ENCODE measurements at regions not wholly inside any gene's neighbourhood (a gene's known extent, or its start where the extent isn't known, plus 50 kb on each side); places are given as distances from the start of the nearest gene placed in this dataset.

DNA sequence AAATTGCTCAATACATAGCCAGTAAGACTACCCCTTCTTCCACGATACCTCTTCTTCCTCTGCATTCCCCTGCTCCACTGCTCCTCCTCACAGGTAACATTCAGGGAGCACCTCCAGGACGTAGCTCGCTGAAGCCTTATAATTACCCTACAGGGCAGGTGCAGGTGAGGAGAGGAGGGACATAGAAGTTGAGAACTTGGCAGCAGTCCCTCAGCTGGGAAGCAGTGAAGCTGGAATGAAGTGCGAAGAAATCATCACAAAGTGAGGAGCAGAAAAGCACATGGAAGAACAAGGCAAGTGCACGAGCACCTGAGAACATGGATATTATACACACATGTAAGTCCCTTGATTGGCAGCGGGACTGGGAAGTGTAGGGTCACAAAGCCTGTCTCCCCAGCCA lies 118.2 kb downstream of the HSD17B3 start:
- Histone ChIP-seq H3K27me3 (ENCODE audit: control insufficient read depth, insufficient read depth, low read length) (peaks cover 34% of the 10 kb centered on the region), H3K36me3 (ENCODE audit: control insufficient read depth, insufficient read depth, low read length) (no peaks in the 10 kb centered on the region), H3K27ac (ENCODE audit: low read length) (no peak overlapping the region), H3K4me3 (ENCODE audit: low read length) (no peak overlapping the region), H3K9me3 (replicated peaks; ENCODE audit: control insufficient read depth, low read depth, low read length) (peaks cover 9% of the 10 kb centered on the region), H3K4me1 (ENCODE audit: control insufficient read depth, insufficient read depth, low read length) (peaks cover 6% of the 10 kb centered on the region)
- no peak for DNase-seq
- 90% methylated on average over 2 of the region's 6 CpGs for WGBS (ENCODE audit: insufficient coverage)

DNA sequence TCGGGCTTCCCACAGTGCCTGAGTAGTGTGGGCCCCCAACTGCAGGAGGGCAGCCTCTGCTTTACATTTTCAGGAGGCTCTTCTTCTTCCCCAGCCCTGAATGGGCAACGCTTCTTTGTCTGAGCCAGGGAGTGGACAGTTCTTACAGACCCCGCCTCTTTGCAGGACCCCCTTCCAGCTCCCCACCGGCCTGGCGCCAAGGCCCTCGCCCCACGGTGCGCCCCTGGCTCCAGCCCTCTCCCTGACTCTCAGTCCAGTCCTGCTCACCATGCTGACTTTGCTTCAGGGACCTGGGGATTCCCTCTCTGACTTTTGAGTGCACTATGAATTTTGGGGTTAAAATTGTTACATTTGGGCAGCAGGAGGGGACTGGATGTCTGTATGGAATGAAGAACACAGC lies 123.8 kb downstream of the HSD17B3 start:
- Histone ChIP-seq H3K4me1 (ENCODE audit: control insufficient read depth, insufficient read depth, low read length) (peaks cover 13% of the 10 kb centered on the region), H3K27ac (ENCODE audit: low read length) (no peak overlapping the region), H3K9me3 (replicated peaks; ENCODE audit: control insufficient read depth, low read depth, low read length) (no peaks in the 10 kb centered on the region), H3K27me3 (ENCODE audit: control insufficient read depth, insufficient read depth, low read length) (peaks cover 19% of the 10 kb centered on the region), H3K4me3 (ENCODE audit: low read length) (no peak overlapping the region), H3K36me3 (ENCODE audit: control insufficient read depth, insufficient read depth, low read length) (no peaks in the 10 kb centered on the region)
- 76% methylated on average over 4 of the region's 8 CpGs for WGBS (ENCODE audit: insufficient coverage)
- no peak for DNase-seq

DNA sequence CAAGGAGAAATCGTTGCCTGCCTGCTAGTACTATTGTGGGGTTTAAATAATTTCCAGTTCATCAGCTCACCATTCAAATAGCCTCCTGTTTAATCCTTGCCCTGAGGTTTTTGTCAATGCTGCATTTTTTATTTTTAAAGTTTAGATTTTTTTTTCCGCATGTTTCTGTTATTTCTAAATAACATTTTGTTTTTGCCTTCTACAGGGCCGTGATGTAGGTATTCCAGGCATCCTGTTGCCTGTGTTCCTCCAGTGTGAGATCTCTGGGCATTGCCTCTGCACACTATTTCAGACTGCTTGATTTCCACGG lies 124.3 kb downstream of the HSD17B3 start:
- no peaks in the 10 kb centered on the region for H3K36me3 ChIP-seq (ENCODE audit: control insufficient read depth, insufficient read depth, low read length)
- H3K27ac ChIP-seq (ENCODE audit: low read length): no peak overlapping the region
- no peaks in the 10 kb centered on the region for H3K9me3 ChIP-seq (replicated peaks; ENCODE audit: control insufficient read depth, low read depth, low read length)
- WGBS (ENCODE audit: insufficient coverage): 63% methylated on average over 2 of the region's 4 CpGs
- H3K27me3 ChIP-seq (ENCODE audit: control insufficient read depth, insufficient read depth, low read length): peaks cover 19% of the 10 kb centered on the region
- peaks cover 13% of the 10 kb centered on the region for H3K4me1 ChIP-seq (ENCODE audit: control insufficient read depth, insufficient read depth, low read length)
- H3K4me3 ChIP-seq (ENCODE audit: low read length): no peak overlapping the region
- no peak for DNase-seq

DNA sequence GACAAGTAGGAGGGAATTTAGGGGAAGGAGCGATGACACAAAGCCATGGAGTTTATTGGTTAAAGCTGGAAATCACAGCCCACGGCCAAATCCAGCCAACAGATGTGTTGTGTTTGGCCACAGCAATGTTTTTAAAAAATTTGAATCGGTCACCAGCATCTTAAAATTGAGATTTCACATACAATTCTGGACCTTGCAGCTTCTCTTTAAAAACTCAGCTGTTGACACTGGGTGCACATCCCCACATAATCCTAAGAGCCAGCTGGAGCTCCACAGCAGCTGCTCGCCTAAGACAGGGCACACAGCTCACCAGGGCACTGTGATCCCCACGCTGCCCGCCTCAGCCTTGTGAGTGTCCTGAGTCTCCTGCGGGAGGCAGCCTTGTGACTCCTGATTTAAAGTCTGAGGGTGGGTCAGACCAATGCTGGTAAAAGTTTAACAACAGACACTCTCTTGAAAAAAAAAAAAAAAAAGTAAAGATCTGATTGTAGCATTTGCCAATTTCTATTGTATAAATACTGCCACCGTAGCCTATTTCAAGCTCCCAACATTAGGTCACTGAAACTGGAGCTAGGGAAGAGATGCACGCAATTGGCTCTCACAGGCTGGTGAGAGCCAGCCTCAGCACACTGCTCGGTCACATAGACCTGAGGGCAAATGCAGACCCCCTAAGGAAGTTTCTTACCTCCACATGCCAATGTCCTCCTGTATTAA lies 124.8 kb downstream of the HSD17B3 start:
- Histone ChIP-seq H3K9me3 (replicated peaks; ENCODE audit: control insufficient read depth, low read depth, low read length) (no peaks in the 10 kb centered on the region), H3K27ac (ENCODE audit: low read length) (no peak overlapping the region), H3K4me1 (ENCODE audit: control insufficient read depth, insufficient read depth, low read length) (peaks cover 13% of the 10 kb centered on the region), H3K27me3 (ENCODE audit: control insufficient read depth, insufficient read depth, low read length) (peaks cover 16% of the 10 kb centered on the region), H3K36me3 (ENCODE audit: control insufficient read depth, insufficient read depth, low read length) (no peaks in the 10 kb centered on the region), H3K4me3 (ENCODE audit: low read length) (no peak overlapping the region)
- DNase-seq: peak; percentile 87
- WGBS (ENCODE audit: insufficient coverage): 21% methylated on average over 4 of the region's 10 CpGs

DNA sequence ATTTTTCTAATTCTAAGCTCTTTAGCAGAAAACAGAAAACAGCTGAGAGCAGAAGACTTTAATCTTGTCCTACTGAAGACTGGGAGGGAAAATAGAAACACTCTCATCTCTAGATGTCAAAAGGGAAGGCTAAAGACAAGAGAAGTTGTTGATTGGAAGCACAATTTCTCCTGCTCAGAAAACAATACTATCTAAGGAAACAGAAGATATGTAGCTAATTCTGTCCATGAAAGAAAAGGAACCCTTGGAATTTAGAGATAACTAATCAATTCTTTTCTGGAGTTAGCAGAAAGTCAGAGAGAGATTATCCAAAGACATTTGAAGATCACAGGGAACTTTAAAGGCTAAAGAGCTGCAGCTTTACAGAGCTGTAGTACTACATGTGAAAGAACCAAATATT lies 126.2 kb downstream of the HSD17B3 start:
- H3K27me3 ChIP-seq (ENCODE audit: control insufficient read depth, insufficient read depth, low read length): peaks cover 16% of the 10 kb centered on the region
- no peak overlapping the region for H3K27ac ChIP-seq (ENCODE audit: low read length)
- H3K36me3 ChIP-seq (ENCODE audit: control insufficient read depth, insufficient read depth, low read length): no peaks in the 10 kb centered on the region
- no peaks in the 10 kb centered on the region for H3K9me3 ChIP-seq (replicated peaks; ENCODE audit: control insufficient read depth, low read depth, low read length)
- DNase-seq: no peak
- H3K4me3 ChIP-seq (ENCODE audit: low read length): no peak overlapping the region
- H3K4me1 ChIP-seq (ENCODE audit: control insufficient read depth, insufficient read depth, low read length): peaks cover 13% of the 10 kb centered on the region

DNA sequence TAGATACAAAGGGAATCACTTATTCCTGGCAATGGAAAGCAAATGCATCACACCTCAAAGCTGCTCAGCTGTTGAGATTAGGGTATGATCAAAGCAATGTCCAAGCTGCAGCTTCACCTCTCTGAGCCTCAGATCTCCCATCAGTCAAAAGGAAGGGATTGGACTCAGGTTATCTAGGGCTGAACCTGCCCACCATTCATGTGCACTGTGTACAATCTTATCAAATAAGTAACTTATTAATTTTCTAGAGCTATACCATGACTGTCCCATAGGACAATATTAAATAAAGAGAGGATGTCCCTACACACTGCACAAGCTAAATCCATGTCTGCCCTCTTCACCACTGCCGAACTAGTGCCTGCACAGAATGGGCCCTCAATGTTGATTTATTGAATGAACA lies 127.0 kb downstream of the HSD17B3 start:
- DNase-seq: no peak
- no peak overlapping the region for H3K4me3 ChIP-seq (ENCODE audit: low read length)
- H3K9me3 ChIP-seq (replicated peaks; ENCODE audit: control insufficient read depth, low read depth, low read length): no peaks in the 10 kb centered on the region
- WGBS (ENCODE audit: insufficient coverage): no CpG with 5 or more reads among the region's 1 CpG
- peaks cover 13% of the 10 kb centered on the region for H3K4me1 ChIP-seq (ENCODE audit: control insufficient read depth, insufficient read depth, low read length)
- peaks cover 11% of the 10 kb centered on the region for H3K27me3 ChIP-seq (ENCODE audit: control insufficient read depth, insufficient read depth, low read length)
- H3K36me3 ChIP-seq (ENCODE audit: control insufficient read depth, insufficient read depth, low read length): no peaks in the 10 kb centered on the region
- H3K27ac ChIP-seq (ENCODE audit: low read length): no peak overlapping the region

DNA sequence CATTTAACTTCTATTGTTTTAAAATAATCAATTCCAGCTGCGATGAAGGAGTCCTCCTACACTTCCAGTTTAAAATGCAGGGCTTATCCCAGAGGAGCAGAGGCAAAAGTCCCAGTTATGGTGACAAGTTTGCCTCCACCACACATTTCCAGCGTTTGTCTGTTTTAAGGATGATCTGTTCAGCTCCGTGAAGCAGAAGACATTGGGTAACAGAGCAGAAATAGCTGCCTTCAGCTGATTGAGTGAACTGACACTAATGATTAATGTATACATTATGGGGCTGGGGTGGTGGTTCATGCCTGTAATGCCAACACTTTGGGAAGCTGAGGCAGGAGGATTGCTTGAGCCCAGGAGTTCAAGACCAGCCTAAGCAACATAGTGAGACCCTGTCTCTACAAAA lies 127.6 kb downstream of the HSD17B3 start:
- Histone ChIP-seq H3K4me3 (ENCODE audit: low read length) (no peak overlapping the region), H3K36me3 (ENCODE audit: control insufficient read depth, insufficient read depth, low read length) (no peaks in the 10 kb centered on the region), H3K4me1 (ENCODE audit: control insufficient read depth, insufficient read depth, low read length) (peaks cover 13% of the 10 kb centered on the region), H3K27me3 (ENCODE audit: control insufficient read depth, insufficient read depth, low read length) (peaks cover 9% of the 10 kb centered on the region), H3K9me3 (replicated peaks; ENCODE audit: control insufficient read depth, low read depth, low read length) (no peaks in the 10 kb centered on the region), H3K27ac (ENCODE audit: low read length) (no peak overlapping the region)
- no peak for DNase-seq
- WGBS (ENCODE audit: insufficient coverage): no CpG with 5 or more reads among the region's 3 CpGs

DNA sequence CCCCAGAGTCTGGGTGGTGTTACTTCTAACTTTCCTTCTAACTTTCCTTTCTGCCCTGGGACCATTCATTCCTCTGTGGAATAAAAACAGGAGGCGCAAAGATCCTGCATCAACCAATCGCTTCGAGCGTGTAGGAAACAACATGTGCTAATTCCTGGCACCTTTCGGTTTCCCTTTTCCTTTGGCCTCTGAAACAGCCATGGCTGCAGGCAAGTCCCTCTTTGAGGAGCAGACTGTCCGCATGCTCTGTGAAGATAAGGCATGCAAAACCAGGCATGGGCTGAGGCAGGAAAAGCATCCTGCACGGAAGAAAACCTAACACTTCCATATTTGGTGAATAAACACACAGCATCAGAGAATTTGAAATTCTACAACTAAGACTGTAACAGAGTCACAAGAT lies 128.3 kb downstream of the HSD17B3 start:
- no peak overlapping the region for H3K4me3 ChIP-seq (ENCODE audit: low read length)
- H3K27ac ChIP-seq (ENCODE audit: low read length): no peak overlapping the region
- no peaks in the 10 kb centered on the region for H3K9me3 ChIP-seq (replicated peaks; ENCODE audit: control insufficient read depth, low read depth, low read length)
- H3K36me3 ChIP-seq (ENCODE audit: control insufficient read depth, insufficient read depth, low read length): no peaks in the 10 kb centered on the region
- H3K27me3 ChIP-seq (ENCODE audit: control insufficient read depth, insufficient read depth, low read length): peaks cover 10% of the 10 kb centered on the region
- 84% methylated on average over 6 of the region's 7 CpGs for WGBS (ENCODE audit: insufficient coverage)
- H3K4me1 ChIP-seq (ENCODE audit: control insufficient read depth, insufficient read depth, low read length): peaks cover 13% of the 10 kb centered on the region
- no peak for DNase-seq

DNA sequence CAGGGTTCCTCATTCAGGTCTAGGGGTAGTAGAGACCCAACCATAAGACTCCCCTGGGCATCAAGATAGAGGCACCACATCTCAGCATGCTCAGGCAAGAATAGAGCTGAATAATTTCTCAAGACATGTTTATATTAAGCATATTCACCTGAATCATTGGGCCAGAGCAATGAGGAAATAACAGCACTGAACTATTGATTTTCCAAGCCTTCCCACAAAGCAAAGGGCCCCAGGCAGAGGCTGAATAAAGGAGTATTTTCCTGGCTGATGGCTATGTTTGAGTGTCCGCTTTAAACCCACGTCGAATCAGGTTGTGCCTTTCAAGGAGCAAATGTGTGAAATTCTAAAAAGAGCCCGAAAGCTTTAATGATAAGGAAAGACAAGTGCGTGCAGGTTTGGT lies 129.2 kb downstream of the HSD17B3 start:
- Histone ChIP-seq H3K4me1 (ENCODE audit: control insufficient read depth, insufficient read depth, low read length) (peaks cover 10% of the 10 kb centered on the region), H3K4me3 (ENCODE audit: low read length) (no peak overlapping the region), H3K36me3 (ENCODE audit: control insufficient read depth, insufficient read depth, low read length) (no peaks in the 10 kb centered on the region), H3K27ac (ENCODE audit: low read length) (no peak overlapping the region), H3K9me3 (replicated peaks; ENCODE audit: control insufficient read depth, low read depth, low read length) (no peaks in the 10 kb centered on the region), H3K27me3 (ENCODE audit: control insufficient read depth, insufficient read depth, low read length) (peaks cover 6% of the 10 kb centered on the region)
- DNase-seq: no peak
- WGBS (ENCODE audit: insufficient coverage): 96% methylated on average over 5 of the region's 5 CpGs

DNA sequence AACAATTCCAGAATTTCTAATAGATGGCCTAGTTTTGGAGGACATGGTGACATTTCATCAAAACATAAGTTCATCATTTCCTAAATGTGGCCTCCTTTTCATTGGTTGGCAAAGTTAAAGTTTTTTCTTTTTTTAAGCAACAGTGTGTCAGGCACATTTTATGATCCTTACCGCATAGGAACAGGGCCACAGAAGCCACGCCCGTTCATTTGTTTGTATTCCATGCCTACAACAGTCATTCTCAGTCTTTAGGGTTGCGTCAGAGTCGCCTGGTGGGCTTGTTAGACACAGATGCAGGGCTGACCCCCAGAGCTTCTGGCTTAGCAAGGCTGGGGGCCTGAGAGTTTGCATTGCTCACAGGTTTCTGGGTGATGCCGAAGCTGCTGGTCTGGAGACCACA lies 130.2 kb downstream of the HSD17B3 start:
- no peak overlapping the region for H3K4me3 ChIP-seq (ENCODE audit: low read length)
- H3K9me3 ChIP-seq (replicated peaks; ENCODE audit: control insufficient read depth, low read depth, low read length): no peaks in the 10 kb centered on the region
- peaks cover 3% of the 10 kb centered on the region for H3K4me1 ChIP-seq (ENCODE audit: control insufficient read depth, insufficient read depth, low read length)
- no peak overlapping the region for H3K27ac ChIP-seq (ENCODE audit: low read length)
- no peaks in the 10 kb centered on the region for H3K36me3 ChIP-seq (ENCODE audit: control insufficient read depth, insufficient read depth, low read length)
- H3K27me3 ChIP-seq (ENCODE audit: control insufficient read depth, insufficient read depth, low read length): peaks cover 3% of the 10 kb centered on the region
- no peak for DNase-seq
- 88% methylated on average over 6 of the region's 6 CpGs for WGBS (ENCODE audit: insufficient coverage)

DNA sequence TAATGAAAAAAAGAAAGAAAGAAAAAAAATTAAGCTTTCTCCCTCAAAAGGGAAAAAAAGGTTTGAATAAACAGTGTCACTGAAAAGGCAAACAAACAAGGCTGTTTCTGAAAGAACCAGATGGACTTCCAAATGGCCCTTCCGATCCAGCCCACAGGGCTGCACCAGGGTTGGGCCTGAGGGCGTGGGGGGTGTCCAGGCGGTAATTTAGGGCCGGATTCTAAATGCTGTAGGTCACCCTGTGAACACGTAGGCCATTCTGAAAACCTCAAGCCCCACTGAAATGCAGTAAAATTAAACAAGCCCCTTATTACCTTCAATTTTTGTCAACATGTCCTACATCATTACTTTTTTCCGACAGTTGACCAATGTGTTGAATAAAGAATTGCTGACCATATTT lies 132.1 kb downstream of the HSD17B3 start:
- Histone ChIP-seq H3K4me3 (ENCODE audit: low read length) (no peak overlapping the region), H3K36me3 (ENCODE audit: control insufficient read depth, insufficient read depth, low read length) (no peaks in the 10 kb centered on the region), H3K9me3 (replicated peaks; ENCODE audit: control insufficient read depth, low read depth, low read length) (no peaks in the 10 kb centered on the region), H3K4me1 (ENCODE audit: control insufficient read depth, insufficient read depth, low read length) (no peaks in the 10 kb centered on the region), H3K27ac (ENCODE audit: low read length) (no peak overlapping the region), H3K27me3 (ENCODE audit: control insufficient read depth, insufficient read depth, low read length) (peaks cover 3% of the 10 kb centered on the region)
- WGBS (ENCODE audit: insufficient coverage): 40% methylated on average over 1 of the region's 6 CpGs
- no peak for DNase-seq
